HEK293T (cell line): ENCODE measurements at regions not wholly inside any gene's neighbourhood (a gene's known extent, or its start where the extent isn't known, plus 50 kb on each side); places are given as distances from the start of the nearest gene placed in this dataset.

Experiments used
- CTCF ChIA-PET: fragments of 350-600 bp; formaldehyde crosslinking; extraction: SDS; loops from one replicate; lab custom pipeline; 2021; ENCODE audit warnings: antibody characterized with exemption, inconsistent platforms; lab: Yijun Ruan, JAX
- POLR2A ChIA-PET: fragments of 350-600 bp; formaldehyde crosslinking; extraction: SDS; loops from one replicate; lab custom pipeline; 2020; ENCODE audit warnings: antibody characterized with exemption, inconsistent platforms; lab: Yijun Ruan, JAX
- DNase-seq: peaks from one replicate; pipeline ENCODE4 v3.0.0; 2012; ENCODE audit warnings: mixed read lengths; ENCODE audit errors: extremely low spot score
- ARNT ChIP-seq: fragments of 450-650 bp; IDR thresholded peaks from 2 replicates; pipeline ENCODE4 v1.6.1; 2017; ENCODE audit warnings: mild to moderate bottlenecking
- BHLHE40 ChIP-seq: fragments of 450-650 bp; IDR thresholded peaks from 2 replicates; pipeline ENCODE4 v1.6.1; 2016; ENCODE audit warnings: mild to moderate bottlenecking, moderate library complexity, borderline replicate concordance
- CTBP1 ChIP-seq: fragments of 450-650 bp; IDR thresholded peaks from 2 replicates; pipeline ENCODE4 v1.6.1; 2016; ENCODE audit warnings: borderline replicate concordance
- ELF4 ChIP-seq: fragments of 450-650 bp; IDR thresholded peaks from 2 replicates; pipeline ENCODE4 v1.6.1; 2017; ENCODE audit warnings: antibody characterized with exemption
- FOXA1 ChIP-seq: fragments of 450-650 bp; IDR thresholded peaks from 2 replicates; pipeline ENCODE4 v1.6.1; 2016; ENCODE audit warnings: mild to moderate bottlenecking
- FOXK2 ChIP-seq: fragments of 450-650 bp; IDR thresholded peaks from 2 replicates; pipeline ENCODE4 v1.6.1; 2016; ENCODE audit warnings: mild to moderate bottlenecking
- FOXM1 ChIP-seq: fragments of 450-650 bp; IDR thresholded peaks from 2 replicates; pipeline ENCODE4 v1.6.1; 2017; ENCODE audit warnings: mild to moderate bottlenecking, borderline replicate concordance
- HDGF ChIP-seq: fragments of 450-650 bp; IDR thresholded peaks from 2 replicates; pipeline ENCODE4 v1.6.1; 2017; ENCODE audit warnings: antibody characterized with exemption, borderline replicate concordance
- L3MBTL2 ChIP-seq: fragments of 450-650 bp; conservative IDR thresholded peaks from 2 replicates; pipeline ENCODE4 v1.6.1; 2016; ENCODE audit warnings: mild to moderate bottlenecking
- LEF1 ChIP-seq: fragments of 450-650 bp; IDR thresholded peaks from 2 replicates; pipeline ENCODE4 v1.6.1; 2017; ENCODE audit warnings: mild to moderate bottlenecking, borderline replicate concordance
- NFRKB ChIP-seq: fragments of 450-650 bp; IDR thresholded peaks from 2 replicates; pipeline ENCODE4 v1.6.1; 2016; ENCODE audit warnings: mild to moderate bottlenecking, moderate library complexity
- PKNOX1 ChIP-seq: fragments of 450-650 bp; IDR thresholded peaks from 2 replicates; pipeline ENCODE4 v1.6.1; 2016
- SP1 ChIP-seq: fragments of 450-650 bp; IDR thresholded peaks from 2 replicates; pipeline ENCODE4 v1.6.1; 2017
- SUZ12 ChIP-seq: fragments of 450-650 bp; IDR thresholded peaks from 2 replicates; pipeline ENCODE4 v1.6.1; 2016; ENCODE audit warnings: mild to moderate bottlenecking
- TARDBP ChIP-seq: fragments of 450-650 bp; IDR thresholded peaks from 2 replicates; pipeline ENCODE4 v1.6.1; 2016
- ZNF384 ChIP-seq: fragments of 450-650 bp; IDR thresholded peaks from 2 replicates; pipeline ENCODE4 v1.6.1; 2016

- DNase-seq, result no peak
- CTCF ChIA-PET, result no interaction called here
- no peak for TF ChIP-seq FOXA1
- no peak for TF ChIP-seq NFRKB
- no peak for TF ChIP-seq PKNOX1
- POLR2A ChIA-PET, result no interaction called here
Measured at GRCh38 chr2:6671913-6672312, 193.8 kb downstream of the CMPK2 start.

GRCh38 chr2:6674381-6674780, 191.3 kb downstream of the CMPK2 start:
- ChIA-PET CTCF (no interaction called here), POLR2A (no interaction called here)
- no peak for TF ChIP-seq ARNT
- no peak for TF ChIP-seq ELF4
- TF ChIP-seq ZNF384, result no peak
- no peak for TF ChIP-seq FOXM1
- no peak for TF ChIP-seq TARDBP
- no peak for TF ChIP-seq SP1
- no peak for TF ChIP-seq L3MBTL2
- TF ChIP-seq BHLHE40, result no peak
- TF ChIP-seq FOXK2, result no peak
- no peak for TF ChIP-seq CTBP1
- TF ChIP-seq FOXA1, result no peak
- no peak for TF ChIP-seq SUZ12
- TF ChIP-seq LEF1, result no peak
- no peak for DNase-seq

- no peak for DNase-seq
- ChIA-PET CTCF (no interaction called here), POLR2A (no interaction called here)
- no peak for TF ChIP-seq PKNOX1
Measured at GRCh38 chr2:6675791-6676190, 189.9 kb downstream of the CMPK2 start.

DNA sequence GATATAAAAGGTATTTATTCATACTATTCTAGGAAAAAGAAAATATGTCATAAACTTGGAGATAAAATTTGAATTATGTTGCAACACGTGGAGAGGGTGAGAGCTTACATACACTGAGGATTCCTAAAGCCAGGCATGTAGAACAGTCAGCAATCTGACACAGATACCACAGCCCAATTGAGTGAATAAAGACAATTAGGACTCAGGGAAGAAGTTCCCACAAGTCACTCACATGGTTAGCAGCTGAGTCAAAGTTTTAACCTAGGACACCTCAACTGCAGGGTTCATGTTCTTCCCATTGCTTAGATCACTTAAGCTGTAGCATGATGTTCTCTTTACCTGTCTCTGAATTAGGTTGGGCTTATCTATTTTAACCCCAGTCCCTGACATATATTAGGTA, 189.5 kb downstream of the CMPK2 start:
- ChIA-PET POLR2A (no interaction called here), CTCF (no interaction called here)
- DNase-seq, result no peak
- TF ChIP-seq NFRKB, result no peak
- TF ChIP-seq LEF1, result no peak
- no peak for TF ChIP-seq FOXK2
- TF ChIP-seq FOXA1, result no peak
- no peak for TF ChIP-seq PKNOX1
- no peak for TF ChIP-seq BHLHE40
- no peak for TF ChIP-seq L3MBTL2
- no peak for TF ChIP-seq ZNF384
- TF ChIP-seq SUZ12, result no peak
- no peak for TF ChIP-seq SP1
- no peak for TF ChIP-seq ELF4
- TF ChIP-seq CTBP1, result no peak
- no peak for TF ChIP-seq HDGF
- no peak for TF ChIP-seq ARNT
- no peak for TF ChIP-seq TARDBP
- no peak for TF ChIP-seq FOXM1

GRCh38 chr2:6676776-6677175, 188.9 kb downstream of the CMPK2 start:
- CTCF ChIA-PET, result no interaction called here
- POLR2A ChIA-PET, result no interaction called here
- DNase-seq, result no peak
- TF ChIP-seq CTBP1 (no peak), FOXK2 (no peak), ELF4 (no peak), BHLHE40 (no peak), LEF1 (no peak), ZNF384 (no peak), NFRKB (no peak), SP1 (no peak)

GRCh38 chr2:6679471-6679870, 186.2 kb downstream of the CMPK2 start:
- DNase-seq, result no peak
- CTCF ChIA-PET, result no interaction called here

DNA sequence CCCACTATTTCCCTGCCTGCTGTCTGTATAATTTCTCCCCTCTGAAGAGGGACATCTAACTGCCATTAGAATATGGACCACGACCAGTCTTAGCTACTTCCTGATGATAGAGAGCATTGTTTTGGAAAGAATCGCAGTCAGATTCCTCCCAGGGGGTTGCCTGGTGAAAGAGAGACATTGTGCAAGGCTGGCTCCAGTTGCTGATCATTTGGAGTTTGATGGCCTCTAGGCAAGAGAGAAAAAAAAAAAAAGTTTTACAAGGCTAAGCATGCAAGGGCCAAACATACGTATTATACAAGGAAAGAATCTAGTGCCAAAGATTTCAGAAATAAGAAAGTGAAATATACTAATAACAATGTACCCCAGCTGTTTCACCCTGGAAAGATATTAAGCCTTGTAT, 182.2 kb downstream of the CMPK2 start:
- DNase-seq, result no peak
- CTCF ChIA-PET, result no interaction called here
- TF ChIP-seq SUZ12 (no peak), ARNT (no peak), FOXK2 (no peak), TARDBP (no peak), FOXM1 (no peak), L3MBTL2 (no peak), SP1 (no peak), ELF4 (no peak), LEF1 (no peak), CTBP1 (no peak), FOXA1 (no peak), NFRKB (no peak), HDGF (no peak), PKNOX1 (no peak), BHLHE40 (no peak), ZNF384 (no peak)
- POLR2A ChIA-PET, result no interaction called here

More at GRCh38 chr2:6679471-6679870, 186.2 kb downstream of the CMPK2 start:
- no peak for TF ChIP-seq FOXM1
- no peak for TF ChIP-seq ELF4
- no peak for TF ChIP-seq NFRKB
- no peak for TF ChIP-seq FOXA1
- TF ChIP-seq HDGF, result no peak
- POLR2A ChIA-PET, result no interaction called here
